Right kidney (tissue), 1 donor: ENCODE measurements at regions not wholly inside any gene's neighbourhood (a gene's known extent, or its start where the extent isn't known, plus 50 kb on each side); places are given as distances from the start of the nearest gene placed in this dataset.
"Not testable (repeated sequence)": the region's sequence is repeated elsewhere in the genome, so short reads cannot be mapped to it uniquely, and the experiment has no call there.

Source experiments
- DNase-seq: peaks from one replicate; pipeline ENCODE4 v3.0.0-alpha.2; 2016

DNA sequence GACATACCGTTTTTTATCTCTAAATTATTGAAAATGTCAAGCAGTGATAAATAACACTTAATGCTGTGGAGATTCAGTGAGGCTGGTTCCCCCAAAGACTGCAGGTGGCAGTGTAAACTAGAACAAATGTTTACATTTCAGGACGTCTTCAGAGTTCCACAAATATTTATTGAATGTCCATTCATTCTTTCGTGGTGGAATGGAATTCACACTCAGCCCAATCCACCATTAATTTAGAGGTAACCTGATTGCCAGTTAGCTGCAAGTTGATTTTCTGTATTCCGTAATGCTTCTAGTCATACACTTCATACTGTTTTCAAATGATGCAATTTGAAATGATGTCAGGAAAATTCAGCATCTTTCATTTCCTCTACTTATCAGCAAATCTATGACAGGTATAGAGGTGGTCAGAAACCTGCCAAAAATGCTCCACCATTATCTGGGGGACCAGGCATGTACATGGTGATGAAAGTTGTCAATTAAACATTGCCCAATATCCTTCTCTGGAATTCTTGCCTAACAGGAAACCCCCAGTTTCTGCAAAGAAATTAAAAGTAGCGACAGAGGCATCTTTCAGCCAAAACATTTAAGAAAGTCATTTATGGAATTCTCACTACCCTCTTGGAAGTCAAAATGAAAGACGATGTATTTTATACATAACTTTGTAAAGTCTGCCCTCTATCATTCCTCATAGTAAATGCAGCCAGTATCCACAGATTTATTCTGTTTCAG is 94.3 kb upstream of the BMAL1 start:
- peak; percentile 11 for DNase-seq

DNA sequence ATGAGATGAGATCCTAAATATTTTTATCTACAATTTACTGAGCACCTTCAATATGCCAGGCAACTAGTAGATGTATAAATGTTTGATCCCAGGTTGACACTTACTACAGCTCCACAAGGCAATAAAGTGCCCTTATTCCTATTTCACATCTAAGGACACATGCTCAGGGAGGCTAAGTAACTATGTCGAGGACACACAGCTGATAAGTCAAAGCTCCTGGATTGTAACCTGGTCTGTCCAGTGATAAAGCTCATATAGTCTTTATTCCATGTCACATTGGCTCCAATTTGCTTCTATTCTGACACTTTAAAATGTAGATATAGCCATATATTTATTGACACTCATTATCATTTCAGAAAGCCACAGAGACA is 93.8 kb upstream of the BMAL1 start:
- no peak for DNase-seq

DNA sequence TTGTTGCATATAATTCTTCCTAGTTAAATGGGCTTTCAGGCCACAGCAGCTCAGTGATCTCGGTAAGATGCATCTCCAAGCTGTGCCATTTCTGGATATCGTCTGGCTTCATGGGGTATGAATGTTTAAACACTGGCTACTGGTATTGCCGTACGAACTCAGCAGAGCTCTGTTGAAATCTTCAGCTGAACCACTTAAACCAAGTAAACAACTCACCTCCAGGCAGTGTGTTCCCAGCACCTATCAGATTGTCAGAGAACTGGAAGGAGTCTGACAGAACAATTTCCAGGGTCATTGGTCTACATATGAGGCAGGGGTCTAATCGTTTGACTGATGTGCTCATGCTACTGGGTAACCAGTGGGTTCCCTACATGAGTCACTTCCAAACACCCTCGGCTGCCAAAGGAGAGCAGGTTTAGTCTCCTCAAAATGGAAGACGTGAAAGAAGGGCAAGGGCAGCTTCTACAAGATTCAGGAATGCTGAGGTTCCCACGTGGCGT is 93.2 kb upstream of the BMAL1 start:
- DNase-seq: no peak

DNA sequence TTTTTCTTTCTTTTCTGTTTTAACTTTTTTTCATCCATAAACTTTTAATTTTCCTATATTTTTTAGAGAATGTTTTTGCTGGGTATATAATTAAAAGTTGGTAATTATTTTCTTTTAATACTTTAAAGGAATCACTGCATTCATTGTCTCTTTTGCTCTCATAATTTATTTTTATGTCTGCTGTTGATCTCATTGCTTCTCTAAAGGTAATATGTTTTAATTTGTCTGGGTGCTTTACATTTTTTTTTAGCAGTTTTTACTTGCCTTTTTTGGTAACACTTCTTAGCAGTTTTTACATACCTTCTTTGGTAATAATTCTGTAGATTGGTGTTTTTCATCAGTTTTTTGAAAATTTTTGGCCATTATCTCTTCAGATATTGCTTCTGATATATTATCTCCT is 89.4 kb upstream of the BMAL1 start:
- DNase-seq: no peak

DNA sequence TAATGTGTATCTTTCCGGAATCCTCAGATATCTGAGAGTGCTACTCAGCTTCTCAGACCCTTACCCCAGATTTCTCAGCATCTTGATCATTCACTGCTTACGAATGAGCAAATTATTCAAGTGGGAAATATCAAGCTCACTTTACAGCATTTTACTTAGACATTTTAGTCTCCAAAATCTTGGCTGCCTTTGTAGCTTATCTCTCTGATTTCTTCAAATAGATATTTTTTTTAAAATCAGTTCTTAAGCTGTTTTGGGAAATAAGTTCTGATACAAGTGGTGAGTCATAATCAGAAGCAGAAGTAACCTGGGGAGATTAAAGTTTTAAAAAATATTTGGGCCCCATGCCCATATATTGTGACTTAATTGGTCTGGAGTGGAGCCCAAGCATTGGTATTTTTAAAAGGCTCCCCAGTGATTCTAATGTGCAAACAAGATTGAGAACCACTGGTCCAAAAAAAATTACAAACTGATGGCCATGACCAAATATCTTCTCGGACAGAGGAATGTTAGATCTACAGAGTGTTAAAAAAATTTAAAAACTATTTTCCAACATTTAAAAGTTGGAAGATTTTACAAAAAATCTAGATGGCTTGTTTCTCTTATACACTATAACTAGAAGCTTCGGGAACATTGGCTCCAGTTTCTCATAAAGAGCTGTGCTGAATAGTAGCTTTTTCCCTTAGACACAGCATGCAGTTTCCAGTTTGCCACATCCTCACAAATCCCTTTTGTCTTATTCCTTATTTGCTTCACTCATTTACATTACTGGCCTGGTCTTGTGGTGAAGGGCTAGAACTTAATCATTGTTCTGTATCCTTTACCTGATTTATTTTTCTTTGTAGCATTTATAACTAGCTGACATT is 87.8 kb upstream of the BMAL1 start:
- DNase-seq: no peak

DNA sequence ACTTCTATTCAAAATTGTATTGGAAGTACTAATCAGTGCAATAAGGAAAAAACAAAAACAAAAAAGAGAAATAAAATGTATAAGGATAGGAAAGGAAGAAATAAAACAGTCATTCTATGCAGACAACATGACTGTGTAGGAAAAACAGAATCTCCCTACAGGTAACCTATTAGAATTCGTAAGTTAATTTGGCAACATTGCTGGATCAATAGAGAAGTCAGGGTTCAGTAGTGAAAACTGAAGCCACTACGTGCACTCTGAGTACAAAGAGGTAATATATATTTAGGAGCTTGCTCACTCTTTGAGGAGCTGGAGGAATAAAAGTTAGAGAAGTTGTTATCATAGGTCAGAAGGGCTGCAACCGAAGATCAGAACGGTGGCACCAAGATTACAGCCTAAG is 84.0 kb upstream of the BMAL1 start:
- DNase-seq: no peak

DNA sequence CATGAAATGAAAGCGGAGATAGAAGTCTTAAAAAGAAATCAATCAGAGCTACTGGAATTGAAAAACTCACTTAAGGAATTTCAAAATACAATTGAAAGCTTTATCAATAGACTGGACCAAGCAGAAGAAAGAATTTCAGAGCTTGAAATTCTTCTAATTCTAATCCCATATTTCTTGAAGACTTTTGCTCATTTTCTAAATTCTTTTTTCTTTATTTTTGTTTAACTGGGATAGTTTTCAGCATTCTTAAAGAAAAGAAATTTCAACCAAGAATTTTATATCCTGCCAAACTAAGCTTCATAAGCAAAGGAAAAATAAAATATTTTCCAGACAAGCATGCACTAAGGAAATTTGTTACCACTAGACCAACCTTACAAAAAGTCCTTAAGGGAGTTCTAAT is 80.2 kb upstream of the BMAL1 start:
- DNase-seq: not testable (repeated sequence)

DNA sequence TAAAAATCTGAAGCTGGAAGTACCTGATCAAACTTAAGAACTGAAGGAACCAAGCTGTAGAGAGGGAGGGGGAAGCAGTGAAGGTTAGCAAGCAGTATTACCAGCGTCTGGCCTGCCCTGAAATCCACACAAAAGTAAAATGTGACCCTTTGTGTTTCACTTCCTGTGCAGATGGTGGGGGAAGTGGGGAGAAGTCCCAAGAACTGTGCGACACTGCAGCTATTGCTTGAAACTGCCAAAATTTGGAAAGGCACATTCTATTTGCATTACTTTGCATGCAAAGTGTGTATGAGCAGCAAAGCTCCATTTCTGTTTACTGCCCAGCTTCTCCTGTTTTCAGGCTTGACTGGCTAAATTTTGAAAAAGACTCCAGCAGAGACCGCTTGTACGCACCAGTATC is 72.1 kb upstream of the BMAL1 start:
- no peak for DNase-seq

DNA sequence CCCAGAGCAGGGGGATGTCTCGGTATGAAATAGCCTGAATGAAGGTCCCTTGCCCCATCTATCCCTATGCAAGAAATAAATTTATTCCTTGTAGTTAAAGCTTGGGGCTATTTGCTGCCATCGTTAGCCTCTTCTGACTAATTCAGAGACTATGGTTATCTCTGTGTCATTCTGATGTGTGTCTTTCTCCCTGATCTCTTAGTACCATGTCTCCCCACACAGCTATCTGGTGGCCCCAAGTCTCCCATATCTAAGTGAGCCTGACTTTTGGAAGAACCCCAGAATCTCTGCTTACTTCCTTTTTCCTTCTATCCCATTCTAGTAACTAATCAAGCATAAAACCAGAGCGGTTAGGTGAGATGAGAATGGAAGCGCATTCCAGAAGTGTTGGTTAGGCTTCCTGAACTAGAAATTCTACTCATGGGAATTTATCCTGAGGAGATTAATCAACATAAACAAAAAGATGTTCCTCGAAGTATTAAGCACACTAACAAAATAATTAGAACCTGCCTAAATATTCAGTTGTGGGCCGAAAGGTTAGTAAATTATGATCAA is 71.4 kb upstream of the BMAL1 start:
- DNase-seq: no peak

DNA sequence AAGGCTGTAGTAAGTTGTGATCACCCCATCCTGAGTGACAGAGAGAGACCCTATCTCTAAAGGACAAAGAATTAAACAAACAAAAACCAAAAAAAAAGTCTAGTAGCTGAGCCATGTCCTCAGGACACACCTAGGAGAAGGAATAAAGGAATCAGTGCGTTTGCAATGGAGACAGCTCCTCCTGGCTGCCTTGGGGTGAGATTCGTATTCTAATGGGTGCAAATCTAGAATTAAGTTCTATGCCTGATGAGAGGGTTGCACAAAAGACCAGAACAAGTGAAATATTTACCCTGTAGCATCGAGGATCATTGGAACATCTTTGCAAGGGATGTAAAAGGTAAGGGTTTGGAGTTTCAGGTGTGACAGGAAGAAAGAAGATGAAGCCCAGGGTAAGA is 70.3 kb upstream of the BMAL1 start:
- no peak for DNase-seq

DNA sequence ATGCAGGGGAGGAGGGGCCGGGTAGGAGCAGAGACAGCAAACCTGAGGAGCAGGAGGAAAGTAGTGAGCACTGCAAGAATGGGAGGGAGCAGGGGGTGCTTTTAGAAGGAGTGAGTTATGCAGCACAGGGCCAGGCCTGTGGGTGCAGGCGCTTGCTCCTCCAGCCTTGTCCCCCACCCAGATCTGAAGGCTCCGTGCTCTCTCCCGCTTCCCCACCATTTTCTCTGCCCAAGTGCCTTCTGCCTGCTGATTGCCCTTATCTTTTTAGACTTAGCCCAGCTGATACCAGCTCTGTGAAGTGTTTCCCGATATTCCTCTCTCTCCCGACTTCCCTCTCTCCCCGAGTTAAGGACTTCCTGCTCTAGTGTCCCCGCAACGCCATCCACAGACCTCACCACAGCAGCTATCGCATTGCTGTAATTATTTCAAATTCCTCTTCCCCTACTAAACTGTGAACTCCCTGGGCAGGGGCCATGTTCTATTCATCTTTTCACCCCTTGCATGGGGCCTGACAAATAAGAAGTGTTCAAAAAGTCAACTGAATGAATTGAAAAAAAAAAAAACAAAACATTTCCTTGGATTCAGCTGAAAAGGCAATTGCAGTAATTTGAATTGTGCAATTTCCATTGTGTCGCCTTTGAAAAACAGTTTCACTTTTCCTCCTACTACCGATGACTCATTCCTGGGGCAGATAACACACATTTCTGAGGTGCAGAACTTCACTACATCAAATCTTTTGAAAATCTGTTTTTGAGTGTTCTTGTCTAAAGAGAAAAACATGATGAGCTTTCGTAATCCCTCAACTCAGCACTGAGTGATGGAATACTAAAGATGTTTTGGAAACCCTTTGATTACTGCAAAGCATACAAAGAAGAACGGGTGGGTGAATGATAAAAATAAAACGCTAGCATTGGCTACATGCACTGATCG is 69.7 kb upstream of the BMAL1 start:
- DNase-seq: no peak

DNA sequence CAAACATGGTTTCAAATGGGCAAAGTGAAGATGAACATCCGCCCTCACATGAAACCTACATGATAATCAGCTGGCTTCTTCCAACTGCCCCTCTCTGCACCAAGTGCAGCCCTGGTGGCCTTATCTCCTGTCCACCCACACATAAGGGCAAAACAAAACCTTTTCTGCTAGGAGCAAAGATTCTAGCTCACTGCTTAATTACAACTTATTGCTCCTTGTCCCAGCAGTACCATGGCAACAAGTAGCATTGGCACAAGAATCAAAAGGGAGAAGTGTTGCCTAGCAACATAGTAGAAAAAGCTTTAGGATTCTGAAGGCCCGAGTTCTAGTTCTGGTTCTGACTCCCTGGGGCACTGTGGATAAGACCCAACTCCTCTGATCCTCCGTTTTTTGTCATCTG is 68.7 kb upstream of the BMAL1 start:
- DNase-seq: no peak

DNA sequence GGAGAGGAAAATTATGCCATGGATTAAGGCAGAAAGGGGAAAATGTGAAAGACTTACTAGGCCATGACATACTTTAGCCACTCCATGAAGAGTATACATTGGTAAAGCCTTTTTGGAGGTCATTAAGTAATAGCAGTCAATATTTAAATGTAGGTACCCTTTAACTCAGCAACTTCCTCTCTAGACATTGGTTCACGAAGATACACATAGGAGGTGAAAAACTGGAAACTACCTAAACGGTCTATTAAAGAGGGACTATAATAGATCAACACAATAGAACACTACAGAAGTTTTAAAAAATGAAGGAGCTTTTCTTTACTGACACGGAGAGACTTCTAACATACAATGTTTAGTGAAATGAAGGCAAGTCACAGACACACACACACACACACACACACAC is 68.2 kb upstream of the BMAL1 start:
- DNase-seq: no peak

DNA sequence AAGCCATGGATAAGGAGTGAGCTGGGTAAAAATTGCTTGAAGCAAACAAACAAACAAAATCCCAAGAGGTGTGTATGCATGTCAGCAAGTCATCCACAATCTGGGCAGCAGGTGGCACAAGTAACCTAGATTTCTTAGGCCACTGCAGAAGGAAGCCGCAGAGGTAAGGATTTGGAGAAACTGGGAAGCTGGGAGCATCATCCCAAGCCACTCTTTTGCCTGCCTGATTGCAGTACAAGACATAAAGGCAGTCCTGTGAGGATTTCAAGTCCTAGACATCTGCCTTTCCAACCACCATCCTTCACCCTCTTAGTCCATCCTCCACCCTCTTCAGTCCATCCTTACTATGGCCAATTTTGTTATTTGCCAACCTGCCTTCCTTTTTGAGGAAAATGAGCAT is 67.2 kb upstream of the BMAL1 start:
- DNase-seq: no peak

DNA sequence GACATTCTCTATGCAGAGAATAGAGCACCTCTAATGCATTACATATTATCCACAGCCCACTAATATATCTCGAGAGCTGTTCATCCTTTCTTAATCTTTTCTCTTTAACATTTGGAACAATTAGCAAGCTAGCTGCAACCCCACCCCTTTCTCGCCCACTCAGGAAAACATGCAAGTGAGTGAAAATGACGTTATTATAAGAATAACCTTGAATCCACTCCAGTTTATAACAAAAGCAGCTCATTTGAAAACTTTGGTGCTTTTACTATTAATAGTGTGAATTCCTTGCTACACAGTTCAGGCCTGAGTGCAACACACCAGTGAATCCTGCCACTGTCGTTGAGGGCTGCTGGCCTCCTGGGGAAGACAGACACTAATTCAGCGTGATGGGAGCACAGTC is 63.3 kb upstream of the BMAL1 start:
- DNase-seq: no peak

DNA sequence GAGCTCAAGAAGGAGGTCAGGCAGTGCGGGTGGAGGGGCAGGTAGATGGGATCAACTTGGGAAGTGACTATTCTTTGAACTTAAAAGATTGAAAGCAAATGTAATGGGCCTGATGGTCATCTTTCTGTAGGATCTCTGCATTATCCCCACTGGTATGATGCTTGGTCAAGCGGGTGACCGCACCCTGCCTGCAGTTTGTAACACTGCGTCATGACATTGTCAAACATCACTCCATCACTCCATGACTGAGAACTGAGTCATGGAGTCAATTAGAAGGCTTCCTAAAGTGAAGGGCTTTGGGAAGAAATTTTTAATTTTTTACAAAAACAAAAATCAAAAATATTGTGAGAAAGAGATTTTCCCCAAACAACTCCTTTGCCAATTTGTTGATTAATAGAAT is 62.4 kb upstream of the BMAL1 start:
- DNase-seq: no peak

DNA sequence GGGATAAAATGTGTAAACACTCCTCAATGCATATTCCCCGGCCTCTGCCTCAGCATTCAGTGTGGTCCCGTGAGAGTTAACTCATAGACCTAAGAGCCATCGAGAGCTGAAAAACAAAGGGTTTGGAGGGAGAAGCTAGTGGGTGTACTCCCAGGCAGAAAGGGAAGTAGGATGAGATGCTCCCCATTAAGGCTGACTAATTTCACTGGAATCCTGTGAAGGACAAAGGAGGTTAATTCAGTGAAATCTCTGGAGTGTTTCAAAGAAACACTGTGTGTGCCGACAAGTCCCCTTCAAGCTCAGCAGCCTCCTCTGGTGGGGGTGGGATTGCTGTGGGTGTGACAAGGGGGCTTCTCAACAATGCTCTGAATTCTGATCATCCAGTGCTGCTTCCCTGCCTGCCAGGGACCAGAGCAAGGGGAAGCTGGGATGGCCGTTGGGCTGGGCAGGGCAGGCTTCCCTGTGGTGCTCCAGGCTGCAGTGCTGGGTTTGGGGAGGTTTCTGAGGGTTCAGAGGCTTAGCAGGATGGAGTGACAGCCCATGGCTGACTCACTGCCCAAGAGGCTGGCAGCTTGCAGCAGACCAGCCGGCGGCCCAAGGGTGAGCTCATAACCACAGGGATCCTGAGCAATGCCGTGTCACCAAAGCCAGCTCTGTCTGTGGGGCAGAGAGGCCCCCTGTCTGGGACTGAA is 61.4 kb upstream of the BMAL1 start:
- no peak for DNase-seq

DNA sequence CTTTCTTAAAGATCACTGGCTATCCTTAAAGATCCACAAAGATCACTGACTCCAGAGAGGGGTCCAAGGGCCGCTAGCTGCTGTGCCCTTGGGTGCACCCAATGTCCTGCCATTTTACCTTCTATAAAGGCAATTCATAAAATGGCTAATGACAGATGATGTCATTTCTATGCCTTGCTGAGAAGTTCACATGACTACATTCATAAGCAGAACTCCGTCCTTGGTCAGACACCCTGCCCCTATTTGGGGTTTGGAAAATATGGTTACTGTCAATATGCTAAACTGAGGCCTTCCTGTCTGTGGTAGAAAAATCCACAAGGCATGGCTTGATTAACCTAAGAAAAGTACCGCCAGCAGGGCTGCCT is 60.9 kb upstream of the BMAL1 start:
- DNase-seq: no peak

DNA sequence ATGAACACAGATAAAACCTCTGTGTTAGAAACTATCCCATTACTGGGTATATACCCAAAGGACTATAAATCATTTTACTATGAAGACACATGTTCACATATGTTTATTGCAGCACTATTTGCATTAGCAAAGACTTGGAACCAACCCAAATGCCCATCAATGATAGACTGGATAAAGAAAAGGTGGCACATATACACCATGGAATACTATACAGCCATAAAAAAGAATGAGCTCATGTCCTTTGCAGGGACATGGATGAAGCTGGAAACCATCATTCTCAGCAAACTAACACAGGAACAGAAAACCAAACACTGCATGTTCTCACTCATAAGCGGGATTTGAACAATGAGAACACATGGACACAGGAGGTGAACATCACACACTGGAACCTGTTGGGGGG is 58.9 kb upstream of the BMAL1 start:
- not testable (repeated sequence) for DNase-seq

DNA sequence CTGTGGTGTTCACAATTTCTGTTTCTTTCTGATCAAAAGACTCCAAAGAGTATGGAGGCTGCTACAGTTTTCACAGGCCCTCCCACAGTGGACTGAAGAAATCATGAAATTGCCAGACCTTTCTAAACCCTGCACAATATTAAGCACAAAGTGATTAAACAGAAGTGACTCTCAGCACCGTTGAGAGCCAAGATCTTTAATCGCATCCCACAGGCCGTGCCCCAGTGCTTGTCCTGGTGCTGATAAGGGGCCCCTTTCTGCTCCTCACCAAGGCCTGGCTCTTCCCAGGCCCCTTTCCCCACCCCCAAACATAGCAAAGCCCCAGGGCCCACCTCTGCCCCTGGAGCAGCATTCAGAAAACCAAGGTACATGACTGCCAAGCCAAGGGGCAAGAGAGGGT is 57.4 kb upstream of the BMAL1 start:
- DNase-seq: no peak

DNA sequence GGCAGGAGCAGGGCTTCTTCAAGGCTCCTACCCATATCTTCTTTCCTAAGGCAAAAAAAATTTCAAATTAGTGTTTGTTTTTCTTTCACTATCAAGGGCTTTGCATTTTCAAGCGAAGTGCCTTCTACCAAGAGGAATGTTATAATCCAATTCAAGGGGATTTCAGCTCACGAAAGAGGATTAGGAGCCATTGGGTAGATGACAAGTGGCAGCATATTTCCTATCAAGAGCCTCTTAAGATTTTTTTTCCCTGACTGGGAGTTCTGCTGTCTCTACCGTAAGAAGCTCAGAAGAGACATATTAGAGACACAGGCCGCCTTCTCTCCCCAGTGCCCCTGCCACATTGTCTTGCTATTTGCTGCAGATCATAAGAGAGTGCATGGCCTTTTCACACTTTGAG is 55.9 kb upstream of the BMAL1 start:
- DNase-seq: no peak

DNA sequence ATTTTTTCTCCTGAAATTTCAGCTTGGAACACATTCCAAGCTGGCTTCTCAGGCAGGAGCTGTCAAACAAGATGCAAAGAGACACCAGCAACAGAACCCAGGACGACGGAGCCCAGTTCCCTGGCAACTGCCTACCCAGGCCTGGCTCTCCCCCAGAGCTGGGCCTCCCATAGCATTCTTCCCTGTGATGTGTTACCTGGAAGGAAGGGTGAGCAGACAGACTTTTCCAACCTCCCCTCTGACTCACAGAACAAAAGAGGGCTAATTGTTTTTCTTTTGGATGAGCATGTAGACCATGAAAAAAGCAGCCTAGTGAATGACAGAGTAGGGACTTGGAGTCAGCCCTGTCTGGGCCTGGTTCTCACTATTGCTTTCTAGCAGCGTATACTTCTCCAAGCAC is 55.3 kb upstream of the BMAL1 start:
- no peak for DNase-seq
